ENCODE measurements at regions not wholly inside any gene's neighbourhood (a gene's known extent, or its start where the extent isn't known, plus 50 kb on each side); places are given as distances from the start of the nearest gene placed in this dataset.
A peak's percentile ranks its signal among the peaks of the same experiment; 100 is the strongest.

DNA sequence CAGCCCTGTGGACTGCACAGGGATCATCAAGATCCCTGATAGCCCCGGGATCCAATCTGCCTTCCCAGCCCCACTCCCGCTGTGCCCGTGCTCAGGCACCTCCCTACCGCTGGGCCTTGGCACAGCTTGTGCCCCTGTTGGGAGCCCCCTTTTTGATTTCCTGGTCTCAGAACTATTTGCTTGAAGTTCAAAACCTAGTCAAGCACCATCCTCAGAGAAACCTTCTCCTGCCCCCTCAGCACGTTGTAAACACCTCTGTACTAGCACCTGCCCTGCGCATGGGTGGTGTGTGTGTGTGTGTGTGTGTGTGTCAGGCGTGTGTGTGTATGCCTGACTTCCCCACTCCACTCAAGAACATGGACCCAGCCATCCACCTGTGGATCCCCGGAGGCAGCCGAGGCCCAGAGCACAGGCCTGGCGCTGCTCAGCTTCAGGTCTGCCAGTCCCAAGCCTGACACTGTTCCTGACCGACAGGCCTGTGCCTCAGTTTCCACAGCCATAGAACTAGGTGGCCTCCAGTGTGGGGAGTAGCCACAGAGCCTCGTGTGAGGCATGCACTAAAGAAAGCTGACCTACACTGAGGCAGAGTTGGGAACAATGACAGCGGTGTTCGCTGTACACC is 65.5 kb downstream of the ADRA2C start:
- no peak for DNase-seq (ENCODE audit: low spot score)

DNA sequence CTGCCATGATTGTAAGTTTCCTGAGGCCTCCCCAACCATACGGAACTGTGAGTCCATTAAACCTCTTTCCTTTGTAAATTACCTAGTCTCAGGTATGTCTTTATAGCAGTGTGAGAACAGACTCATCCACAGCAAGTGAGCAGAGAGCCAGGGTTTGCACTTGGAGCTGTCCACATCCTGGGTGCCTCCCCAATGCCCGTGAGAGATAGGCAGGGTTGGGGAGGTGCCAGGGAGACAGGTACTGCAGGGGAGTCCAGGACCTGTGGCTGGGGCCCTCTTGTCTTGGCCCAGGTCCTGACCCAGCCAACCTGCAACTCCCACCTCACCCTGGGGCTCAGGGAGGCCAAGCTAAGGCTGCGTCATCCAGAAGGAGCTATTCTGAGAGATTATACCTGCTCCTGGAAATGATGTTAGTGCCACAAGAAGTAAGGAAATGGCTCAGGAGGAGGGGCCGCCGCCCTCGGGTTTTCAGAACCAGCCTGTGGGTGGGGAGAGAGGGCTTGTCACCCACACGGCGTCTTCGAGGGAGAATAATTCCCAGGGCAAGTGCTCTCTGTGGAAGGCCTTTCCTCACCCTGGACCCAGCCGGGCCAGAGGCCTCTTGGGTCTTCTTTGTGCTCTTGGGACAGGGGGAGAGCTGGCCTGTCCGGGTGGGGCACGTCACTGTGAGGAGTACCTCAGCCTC is 66.5 kb downstream of the ADRA2C start:
- no peak for DNase-seq (ENCODE audit: low spot score)

DNA sequence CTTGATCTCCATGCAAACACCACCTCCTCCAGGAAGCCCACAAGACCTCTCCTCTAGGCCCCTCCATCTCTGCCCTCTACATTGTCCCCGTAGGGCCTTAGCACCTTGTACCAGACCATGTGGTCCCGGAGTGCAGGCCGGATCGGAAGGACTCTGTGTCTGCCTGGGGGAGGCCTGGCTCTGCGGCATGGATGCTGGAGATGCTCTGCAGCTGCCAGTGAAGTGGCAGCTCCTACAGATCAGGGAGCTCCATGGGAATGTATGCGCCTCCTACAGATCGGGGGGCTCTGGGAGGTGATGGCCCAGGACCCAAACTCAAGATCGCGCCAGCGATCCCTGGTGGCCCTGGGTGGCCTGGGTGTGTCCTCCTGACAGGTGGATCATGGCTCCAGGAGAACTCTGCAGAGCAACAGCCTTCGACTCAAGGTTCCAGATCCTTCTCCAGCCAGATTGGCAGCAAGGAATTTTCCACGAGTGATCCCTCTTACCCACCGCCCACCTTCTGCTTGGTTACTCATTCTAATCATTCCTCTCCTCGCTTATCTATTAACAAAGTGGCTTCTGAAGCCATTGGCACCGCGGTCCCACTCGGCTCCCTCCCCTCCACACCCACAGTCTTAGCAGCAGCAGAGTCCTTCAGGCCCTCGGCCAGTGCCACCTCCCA is 67.3 kb downstream of the ADRA2C start:
- no peak for DNase-seq (ENCODE audit: low spot score)

DNA sequence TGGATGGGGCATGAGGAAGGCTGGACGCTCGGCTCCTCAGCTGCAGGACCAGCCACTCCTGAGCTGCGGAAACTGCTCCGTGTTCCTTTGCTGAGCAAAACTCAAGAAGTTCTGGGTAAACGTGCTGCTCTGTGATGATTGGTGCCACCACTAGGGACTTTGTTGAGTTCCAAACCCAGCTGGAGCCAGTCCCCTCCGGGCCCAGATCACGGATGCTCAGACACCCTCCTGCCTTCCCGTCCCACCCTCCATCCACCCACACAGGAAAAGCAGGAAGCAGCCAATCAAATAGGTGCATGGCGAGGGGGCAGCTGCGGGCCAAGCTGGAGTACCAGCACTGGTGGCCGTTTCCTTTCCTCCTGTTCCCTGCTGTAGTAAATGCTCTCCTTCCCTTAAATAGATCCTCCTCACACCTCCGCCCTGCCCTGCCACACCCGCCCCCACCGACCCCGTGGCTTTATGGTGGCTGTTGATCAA is 68.0 kb downstream of the ADRA2C start:
- no peak for DNase-seq (ENCODE audit: low spot score)

DNA sequence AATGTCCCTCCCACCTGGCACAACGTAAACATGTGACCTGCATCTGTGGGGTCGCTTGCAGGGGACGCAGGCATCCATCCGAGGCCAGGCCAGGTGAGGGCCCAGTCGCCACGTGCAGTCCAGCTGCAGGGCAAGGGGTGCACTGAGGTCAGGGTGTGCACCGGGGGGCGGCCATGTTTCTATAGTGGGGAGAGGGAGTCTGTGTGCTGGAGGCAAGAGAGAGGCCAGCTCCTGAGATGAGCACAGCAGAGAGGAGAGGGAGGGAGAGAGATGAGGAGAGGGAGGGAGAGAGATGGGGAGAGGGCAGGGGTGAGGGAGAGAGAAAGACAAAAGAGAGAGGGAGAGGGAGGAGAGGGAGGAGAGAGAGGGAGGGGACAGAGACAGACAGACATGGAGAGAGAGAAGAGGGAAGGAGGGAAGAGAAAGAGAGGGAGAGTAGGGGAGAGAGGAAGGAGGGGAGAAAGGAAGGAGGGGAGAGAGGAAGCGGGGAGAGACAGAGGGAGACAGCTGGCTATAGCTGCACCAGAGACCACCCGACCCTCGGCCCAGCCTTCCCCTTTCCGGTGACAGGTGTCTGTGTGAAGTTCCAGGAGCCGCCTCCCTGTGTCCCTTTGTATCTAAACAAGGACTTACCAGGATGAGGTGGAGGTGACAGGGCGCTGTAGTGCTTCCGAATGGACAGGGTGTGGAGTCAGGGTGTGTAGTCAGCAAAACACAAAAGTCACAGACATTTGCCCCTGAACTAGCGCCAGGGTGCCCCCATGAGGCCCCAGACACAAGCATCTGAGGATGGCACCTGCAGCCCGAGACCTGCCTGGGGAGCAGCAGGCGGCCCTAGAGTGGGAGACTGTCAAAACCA is 68.7 kb downstream of the ADRA2C start:
- no peak for DNase-seq (ENCODE audit: low spot score)

DNA sequence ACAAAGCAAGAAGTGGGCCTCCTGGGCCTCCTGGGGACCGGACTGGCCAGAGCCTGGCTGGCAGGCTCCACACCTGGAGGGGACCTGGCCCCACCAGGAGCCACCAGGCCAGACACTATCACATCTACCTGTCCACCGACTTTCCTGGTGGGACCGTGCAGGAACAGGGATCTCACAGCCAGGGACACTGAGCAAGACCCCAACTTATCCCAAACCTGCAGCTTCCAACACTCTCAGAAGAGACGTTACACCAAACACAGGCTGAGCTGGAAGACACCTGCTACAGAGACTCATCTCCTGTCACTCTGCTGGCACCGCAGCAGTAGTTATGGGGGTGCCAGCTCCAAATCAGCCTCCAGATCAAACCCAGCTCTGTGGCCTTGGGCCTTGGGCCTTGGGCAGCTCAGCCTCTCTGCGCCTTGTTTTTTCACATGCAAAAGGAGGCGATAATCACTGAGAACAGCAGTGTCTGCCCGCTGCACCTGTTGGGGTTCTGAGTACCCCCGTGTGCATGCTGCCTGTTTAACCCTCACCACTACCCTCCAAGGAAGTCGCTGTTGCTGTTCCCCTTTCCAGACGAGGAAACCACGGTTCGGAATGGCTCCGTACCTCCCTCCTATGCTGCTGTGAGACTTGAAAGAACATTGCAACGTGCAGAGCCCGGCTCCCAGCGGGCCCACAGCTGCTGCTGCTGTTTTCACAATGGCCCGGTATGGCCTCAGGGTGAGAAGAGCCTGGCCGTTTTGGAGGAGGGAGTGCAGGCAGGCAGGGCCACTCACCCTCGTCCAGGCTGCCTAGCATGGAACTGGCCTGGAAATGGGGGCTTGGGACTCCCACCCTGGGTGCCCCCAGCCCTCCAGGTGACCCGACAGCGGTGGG is 69.6 kb downstream of the ADRA2C start:
- DNase-seq (ENCODE audit: low spot score): no peak

DNA sequence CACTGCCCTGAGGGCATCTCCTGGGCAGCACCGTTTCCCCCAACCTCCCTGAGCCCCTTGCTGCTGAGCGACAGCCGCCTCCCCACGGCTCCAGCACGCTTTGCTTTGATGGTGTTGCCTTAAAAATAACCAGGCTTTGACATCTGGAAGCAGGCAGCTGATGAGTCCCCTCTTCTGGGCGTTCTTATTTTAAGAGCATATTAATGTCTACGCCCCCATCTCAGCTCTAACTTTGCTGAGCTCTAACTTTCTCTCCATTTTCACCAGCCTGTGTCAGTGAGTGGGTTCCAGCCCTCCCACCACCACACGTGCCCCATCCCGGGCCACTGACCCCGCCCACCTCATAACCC is 70.2 kb downstream of the ADRA2C start:
- no peak for DNase-seq (ENCODE audit: low spot score)

DNA sequence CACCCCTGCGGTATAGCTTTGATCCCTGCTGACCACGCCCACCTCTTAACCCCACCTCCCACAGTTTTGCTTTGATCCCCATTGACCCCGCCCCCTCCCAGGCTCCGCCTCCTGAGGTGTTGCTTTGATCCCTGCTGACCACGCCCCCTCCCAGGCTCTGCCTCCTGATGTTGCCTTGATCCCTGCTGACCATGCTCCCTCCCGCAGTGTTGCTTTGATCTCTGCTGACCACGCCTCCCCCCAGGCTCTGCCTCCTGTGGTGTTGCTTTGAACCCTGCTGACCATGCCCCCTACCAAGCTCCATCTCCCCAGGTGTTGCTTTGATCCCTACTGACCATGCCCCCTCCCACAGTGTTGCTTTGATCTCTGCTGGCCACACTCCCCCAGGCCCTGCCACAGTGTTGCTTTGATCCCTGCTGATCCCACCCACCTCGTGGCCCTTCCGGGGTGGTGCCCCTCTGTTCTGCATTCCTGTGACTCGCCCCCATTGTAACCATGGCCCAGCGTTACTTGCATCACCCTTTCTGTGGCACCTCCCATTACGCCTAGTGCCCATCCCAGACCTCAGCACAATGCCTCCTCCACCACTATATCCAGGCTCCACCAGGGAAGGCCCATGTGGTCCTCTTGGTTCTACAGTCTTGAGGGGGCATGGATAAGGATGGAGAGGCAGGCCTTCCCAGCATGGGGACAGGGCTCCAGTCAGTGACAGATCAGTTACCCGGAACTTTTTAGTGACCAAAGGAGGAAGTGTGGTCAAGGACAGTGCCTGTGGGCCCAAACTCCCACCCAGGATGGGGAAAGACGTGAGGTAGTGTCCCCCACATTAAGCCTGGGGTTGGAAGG is 70.8 kb downstream of the ADRA2C start:
- no peak for DNase-seq (ENCODE audit: low spot score)

DNA sequence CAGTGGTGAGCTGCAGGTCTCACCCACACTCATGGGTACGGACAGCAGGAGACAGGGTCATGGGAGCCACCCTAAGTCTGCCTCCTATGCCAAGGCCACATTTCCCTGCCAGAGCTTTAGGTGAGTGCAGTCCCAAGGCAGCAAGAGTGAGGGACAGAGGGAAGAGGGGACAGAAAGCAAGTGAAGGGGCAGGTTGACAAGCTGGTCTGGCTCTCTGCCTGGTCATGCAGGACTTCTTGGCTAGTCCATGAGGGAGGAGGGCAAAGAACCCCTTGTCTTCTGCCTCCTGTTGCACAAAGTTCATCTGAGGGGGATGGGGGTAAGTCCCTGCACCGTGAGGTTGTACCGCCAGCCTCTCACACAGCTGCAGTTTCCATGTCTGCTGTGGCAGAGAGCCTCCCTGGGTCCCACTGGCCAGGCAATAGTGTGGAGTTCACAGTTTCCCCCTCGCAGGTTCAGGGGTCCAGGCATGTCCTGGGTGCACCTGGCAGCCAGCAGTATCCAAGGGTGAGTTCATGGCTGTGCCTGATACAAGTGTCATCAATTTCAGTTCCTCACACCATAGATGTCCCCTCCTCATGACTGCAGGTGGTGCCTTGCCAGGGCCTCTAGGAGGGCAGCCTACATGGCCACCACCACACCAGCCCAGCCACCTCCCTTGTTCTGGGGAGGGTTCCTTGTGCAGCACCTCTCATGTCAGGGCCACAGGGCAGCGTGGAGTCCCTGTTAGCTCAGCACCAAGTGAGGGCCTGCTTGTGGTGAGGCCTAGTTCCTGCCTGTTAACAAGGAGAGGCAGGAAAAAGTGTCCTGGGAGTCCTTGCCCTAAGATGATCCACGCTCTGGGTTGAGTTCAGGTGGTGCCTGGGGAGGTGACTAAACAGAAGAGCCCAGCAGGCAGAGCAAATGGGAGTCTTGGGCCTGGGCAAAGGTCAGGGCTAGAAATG is 72.5 kb downstream of the ADRA2C start:
- DNase-seq (ENCODE audit: low spot score): no peak

DNA sequence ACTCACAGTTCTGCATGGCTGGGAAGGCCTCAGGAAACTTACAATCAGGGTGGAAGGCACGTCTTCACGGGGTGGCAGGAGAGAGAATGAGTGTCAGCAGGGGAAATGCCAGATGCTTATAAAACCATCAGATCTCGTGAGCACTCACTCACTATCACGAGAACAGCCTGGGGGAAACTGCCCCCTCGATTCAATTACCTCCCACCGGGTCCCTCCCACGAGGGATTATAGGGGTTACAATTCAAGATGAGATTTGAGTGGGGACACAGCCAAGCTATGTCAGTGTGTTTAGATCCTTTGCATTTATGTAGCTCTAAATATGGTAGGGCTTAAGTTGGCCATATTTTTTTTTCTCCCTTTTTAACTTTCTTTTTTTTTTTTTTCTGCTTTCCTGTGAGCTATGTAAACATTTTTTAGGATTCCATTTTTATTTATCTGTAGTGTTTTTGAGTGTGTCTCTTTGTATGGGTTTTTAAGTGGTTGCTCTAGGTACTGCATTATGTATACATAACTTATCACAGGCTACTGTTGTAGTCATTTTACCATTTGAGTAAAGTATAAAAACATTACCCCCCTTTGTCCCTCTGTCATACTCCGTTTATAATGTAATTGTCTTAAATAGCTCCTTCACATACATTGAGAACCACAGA is 79.0 kb downstream of the ADRA2C start:
- no peak for DNase-seq (ENCODE audit: low spot score)

DNA sequence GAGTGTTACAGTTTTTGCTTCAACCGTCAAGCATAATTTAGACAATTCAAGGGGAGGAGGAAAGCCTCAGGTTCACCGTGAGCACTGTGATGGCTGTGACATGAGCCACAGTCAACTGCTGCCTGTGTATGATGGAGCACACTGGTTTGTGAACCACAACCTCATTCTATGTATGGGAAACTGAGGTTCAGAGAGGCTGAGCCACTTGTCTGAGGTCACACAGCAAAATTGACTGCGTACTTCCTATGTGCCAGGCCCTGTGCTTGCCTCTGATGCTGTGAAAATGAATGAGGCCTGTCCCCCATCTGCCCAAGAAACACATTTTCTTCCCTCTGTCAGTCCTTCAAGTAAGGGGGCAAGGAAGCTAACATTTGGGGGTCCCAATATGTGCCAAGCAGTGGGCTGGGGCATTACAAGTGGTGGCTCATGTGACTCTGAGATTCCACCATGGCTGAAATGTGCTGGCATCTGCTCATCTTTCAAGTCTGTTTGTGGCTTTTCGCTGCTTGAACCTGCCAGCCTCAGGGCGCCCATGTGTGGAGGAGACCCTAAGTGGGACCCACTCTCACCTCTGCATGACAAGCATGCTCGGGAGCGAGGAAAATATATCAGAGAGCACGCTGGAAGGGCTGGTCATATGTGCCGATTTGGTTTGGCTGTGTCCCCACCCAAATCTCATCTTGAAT is 79.7 kb downstream of the ADRA2C start:
- DNase-seq (ENCODE audit: low spot score): no peak

DNA sequence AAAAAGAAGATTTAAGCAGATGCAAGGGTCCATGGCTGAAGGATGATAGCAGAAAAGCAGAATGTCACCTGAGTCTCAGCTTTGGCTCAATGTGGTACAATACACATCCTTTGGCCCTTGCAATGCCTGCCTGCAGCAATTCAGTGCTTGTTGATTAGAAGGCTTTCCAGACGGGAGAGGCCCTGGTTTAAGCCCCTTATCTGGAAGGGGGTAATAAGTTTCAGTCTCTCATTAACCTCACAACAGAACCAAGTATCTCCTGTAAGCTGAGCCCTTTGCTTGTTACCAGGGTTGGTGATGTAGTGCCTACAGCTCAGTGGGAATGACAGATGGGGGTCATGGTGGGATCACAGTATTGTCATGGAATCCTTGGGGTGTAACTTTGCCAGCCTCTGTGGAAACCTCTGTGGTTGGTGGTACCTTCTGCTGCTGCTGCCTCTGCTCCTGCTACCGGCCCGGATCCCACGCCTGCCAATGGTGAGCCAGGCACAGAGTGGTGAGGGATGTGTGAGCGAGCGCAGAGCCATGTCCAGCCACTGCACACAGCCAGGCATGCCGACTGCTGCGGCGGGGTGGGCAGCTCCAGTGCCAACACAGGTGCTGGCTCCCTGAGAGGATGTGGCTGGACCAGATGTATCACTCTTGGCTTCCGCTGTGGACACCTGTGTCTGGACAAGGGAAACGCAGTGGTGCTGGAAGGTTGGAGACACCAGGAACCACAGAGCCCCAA is 81.2 kb downstream of the ADRA2C start:
- no peak for DNase-seq (ENCODE audit: low spot score)

DNA sequence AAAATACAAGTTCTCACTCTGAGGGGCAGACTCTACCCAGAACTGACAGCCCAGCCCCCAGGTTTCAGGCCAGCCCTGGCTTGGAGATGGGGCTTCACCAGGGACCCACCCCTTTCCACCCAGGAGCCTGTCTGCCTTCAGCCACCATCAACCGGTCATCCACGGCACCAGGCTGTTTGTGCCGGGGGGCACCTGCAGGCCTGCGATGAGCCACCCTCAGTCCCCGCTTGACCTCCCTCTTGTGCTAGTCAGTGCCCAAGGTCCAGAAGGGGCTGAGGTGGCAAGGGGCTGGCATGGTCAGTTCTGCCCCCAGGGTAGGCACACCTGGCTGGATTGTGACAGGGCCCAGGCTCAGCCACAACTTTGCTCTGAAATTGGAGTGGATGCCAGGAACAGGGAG is 82.1 kb downstream of the ADRA2C start:
- DNase-seq (ENCODE audit: low spot score): no peak

DNA sequence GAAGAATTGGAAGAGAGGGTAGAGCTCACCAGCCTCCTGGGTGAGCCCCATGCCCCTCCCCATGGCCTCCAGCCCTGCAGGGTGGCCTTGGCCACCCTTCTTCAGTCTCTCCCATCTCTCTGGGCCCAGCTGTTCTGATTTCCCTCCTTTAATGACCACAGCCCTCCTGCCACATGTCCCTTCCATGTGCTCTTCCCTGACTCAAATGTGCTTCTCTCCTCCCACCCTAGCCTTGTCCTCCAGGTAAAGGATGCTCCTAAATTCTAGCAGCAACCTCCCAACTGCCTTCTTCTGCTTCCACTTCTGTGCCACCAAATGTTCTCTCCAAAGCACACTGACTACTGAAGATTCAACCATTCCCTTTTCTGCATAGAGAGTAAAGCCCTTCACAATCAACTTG is 83.0 kb downstream of the ADRA2C start:
- no peak for DNase-seq (ENCODE audit: low spot score)

DNA sequence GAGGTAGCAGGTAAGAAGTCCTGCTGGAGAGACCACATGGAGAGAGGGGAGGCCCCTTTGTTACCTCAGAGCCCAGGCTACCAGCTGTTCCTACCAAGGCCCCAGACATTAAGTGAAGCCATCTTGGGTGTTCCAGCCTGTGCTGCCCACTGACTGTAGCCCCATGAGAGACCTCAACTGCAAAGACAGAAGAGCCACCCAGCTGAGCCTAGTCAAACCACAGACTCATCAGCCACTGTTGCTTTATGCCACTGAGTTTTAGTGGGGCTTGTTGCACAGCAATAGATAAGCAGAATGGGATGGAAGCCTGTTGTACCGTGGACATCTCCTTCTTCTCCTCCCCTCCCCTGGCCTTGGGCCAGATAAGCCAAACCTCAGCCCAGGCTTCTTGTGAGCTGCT is 83.9 kb downstream of the ADRA2C start:
- DNase-seq (ENCODE audit: low spot score): no peak

DNA sequence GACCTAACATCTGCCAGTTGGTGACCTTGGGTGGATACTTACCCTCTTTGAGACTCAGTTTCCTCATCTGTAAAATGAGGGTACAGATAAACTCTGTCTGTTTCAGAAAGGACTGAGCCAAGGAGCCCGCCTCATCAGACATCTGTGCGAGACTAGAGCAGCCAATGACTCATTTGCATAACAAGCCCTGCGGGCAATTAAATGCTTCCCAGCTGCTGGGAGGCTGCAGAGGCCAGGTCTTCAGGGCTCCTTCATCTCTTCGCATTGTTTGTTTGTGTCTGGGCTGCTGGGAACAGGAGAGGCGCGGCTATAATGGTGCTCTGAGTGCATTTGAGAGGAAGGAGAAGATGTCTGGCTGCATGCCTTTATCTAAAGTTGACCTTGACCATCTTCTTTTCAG is 85.0 kb downstream of the ADRA2C start:
- peak; percentile 54 for DNase-seq (ENCODE audit: low spot score)

DNA sequence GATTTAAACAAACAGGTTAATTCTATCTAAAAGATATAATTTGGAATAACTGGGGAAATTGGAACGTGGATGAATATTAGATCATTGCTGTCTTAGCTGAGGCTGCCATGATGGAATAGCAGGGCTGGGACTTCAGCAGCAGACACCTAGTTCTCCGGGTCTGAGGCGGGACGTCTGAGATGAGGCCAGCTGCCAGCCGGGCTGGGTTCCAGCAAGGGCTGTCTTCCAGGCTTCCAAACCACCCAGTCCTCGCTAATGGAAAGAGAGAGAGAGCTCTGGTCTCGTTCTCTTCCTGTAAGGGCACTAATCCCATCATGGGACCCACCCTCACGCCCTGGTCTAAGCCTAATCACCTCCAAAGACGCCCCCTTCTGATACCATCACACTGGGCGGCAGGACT is 85.7 kb downstream of the ADRA2C start:
- no peak for DNase-seq (ENCODE audit: low spot score)

DNA sequence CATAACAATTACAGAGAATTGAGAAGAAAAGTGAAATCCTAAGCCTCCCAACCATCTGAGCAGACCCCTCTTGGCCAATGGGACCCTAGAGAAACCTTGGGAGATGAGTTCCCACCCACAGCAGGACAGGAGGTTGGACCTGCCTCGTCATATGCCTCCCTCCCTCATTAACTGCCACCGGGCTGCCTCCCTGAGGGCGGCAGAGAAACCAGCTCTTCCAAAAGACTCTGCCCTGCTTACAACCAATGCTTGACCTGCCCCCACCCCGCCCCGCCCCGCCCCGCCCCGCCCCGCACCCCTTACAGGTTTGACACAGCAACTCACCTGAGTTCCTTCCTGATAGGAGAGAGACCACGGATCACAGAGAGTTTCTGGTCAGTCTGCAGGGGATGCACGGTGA is 86.1 kb downstream of the ADRA2C start:
- no peak for DNase-seq (ENCODE audit: low spot score)
